Ovary (tissue), 3 donors: ENCODE measurements at regions not wholly inside any gene's neighbourhood (a gene's known extent, or its start where the extent isn't known, plus 50 kb on each side); places are given as distances from the start of the nearest gene placed in this dataset.

Source experiments
- EP300 ChIP-seq: sonication (generic); formaldehyde crosslinking; IDR thresholded peaks from one replicate; pipeline ENCODE4 v1.6.1; 2017; ENCODE audit warnings: antibody characterized with exemption
- POLR2A ChIP-seq: fragments of 450-650 bp; IDR thresholded peaks from one replicate; pipeline ENCODE4 v1.6.1; 2017; ENCODE audit warnings: antibody characterized with exemption, mild to moderate bottlenecking, moderate library complexity
- TF ChIP-seq, protein P1 (sequence below), 3 donors: fragments of 450-650 bp in 2 of 3; fragments of 200-600 bp in 1 of 3; IDR thresholded peaks; one replicate each; pipeline versions ENCODE4 v1.5.1 to v1.8.0; 2016 to 2022; ENCODE audit warnings: antibody characterized with exemption in 3 of 3, mild to moderate bottlenecking in 1 of 3
- donor health status: DM: no; HTN: no; CAD: no.

- TF ChIP-seq, protein P1, sequence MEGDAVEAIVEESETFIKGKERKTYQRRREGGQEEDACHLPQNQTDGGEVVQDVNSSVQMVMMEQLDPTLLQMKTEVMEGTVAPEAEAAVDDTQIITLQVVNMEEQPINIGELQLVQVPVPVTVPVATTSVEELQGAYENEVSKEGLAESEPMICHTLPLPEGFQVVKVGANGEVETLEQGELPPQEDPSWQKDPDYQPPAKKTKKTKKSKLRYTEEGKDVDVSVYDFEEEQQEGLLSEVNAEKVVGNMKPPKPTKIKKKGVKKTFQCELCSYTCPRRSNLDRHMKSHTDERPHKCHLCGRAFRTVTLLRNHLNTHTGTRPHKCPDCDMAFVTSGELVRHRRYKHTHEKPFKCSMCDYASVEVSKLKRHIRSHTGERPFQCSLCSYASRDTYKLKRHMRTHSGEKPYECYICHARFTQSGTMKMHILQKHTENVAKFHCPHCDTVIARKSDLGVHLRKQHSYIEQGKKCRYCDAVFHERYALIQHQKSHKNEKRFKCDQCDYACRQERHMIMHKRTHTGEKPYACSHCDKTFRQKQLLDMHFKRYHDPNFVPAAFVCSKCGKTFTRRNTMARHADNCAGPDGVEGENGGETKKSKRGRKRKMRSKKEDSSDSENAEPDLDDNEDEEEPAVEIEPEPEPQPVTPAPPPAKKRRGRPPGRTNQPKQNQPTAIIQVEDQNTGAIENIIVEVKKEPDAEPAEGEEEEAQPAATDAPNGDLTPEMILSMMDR (IDR thresholded peaks at IDR 0.05) = no peak
- no peak for TF ChIP-seq POLR2A
- TF ChIP-seq EP300 = no peak
These were observed 60.5 kb upstream of the USP25 start for GRCh38 chr21:15669247-15669646.
